ENCODE measurements at regions not wholly inside any gene's neighbourhood (a gene's known extent, or its start where the extent isn't known, plus 50 kb on each side); places are given as distances from the start of the nearest gene placed in this dataset.

DNA sequence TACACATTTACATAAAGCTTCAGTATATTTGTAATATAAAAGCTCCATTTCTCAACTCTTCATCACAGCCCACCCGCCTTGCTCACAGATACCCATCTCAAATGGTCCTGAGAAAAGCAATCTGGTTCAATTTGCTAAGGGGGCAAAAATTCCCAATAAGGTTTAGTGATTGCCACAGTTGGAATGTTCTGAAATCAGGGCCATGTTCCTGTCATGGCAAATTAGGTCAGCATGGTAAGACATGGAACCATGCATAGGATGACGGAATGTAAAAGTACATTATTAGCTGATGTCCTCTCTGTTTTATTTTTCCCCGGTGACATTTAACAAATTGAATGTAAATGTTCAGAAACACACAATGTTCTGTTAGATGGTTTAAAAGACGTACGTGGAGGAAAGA, 274.3 kb downstream of the MZT1 start (continued):
- TF ChIP-seq IKZF1 (IDR thresholded peaks at IDR 0.05) = no peak
- TF ChIP-seq MED13 (CRISPR knock-in tag; IDR thresholded peaks at IDR 0.05) = no peak
- no peak for TF ChIP-seq ZFP36L1 (CRISPR knock-in tag; IDR thresholded peaks at IDR 0.05)
- no peak for TF ChIP-seq TCF7 (IDR thresholded peaks at IDR 0.05; ENCODE audit: low read depth)

DNA sequence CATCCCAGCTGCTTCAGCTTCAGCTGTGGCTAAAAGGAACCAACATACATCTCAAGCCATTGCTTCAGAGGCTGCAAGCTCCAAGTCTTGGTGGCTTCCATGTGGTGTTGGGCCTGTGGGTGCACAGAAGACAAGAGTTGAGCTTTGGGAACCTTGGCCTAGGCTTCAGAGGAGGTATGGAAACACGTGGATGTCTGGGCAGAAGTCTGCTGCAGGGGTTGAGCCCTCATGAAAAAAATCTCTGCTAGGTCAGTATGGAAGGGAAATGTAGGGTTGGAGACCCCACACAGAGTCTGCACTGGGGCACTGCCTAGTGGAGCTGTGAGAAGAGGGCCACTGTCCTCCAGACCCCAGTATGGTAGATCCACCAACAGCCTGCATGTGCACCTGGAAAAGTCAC, 279.3 kb downstream of the MZT1 start:
- H3K4me3 ChIP-seq (replicated peaks in 1 of 3; ENCODE audit: insufficient read depth in 1 of 3, low read depth in 2 of 3, low read length in 3 of 3) = no peak overlapping the region
- H3K36me3 ChIP-seq (replicated peaks in 1 of 2; ENCODE audit: control insufficient read depth in 1 of 2, insufficient read depth in 2 of 2, low read length in 2 of 2) = no peaks in the 10 kb centered on the region
- no peaks in the 10 kb centered on the region for H4K20me1 ChIP-seq (ENCODE audit: insufficient read depth, low read length)
- H3K79me2 ChIP-seq (ENCODE audit: insufficient read depth, low read length) = no peaks in the 10 kb centered on the region
- H3K27ac ChIP-seq (ENCODE audit: extremely low read length, insufficient read depth, low read length) = no peak overlapping the region
- H3K9me3 ChIP-seq (ENCODE audit: low read length) = peaks cover 10% of the 10 kb centered on the region
- ChIA-PET CTCF (ENCODE audit: low intra/inter-chr PET ratio, low total read pairs) (no interaction called here), POLR2A (no interaction called here)
- no TSS peak for BruUV-seq (replicated peaks)
- intact Hi-C loops (cut with micrococcal nuclease; ENCODE audit: unreplicated experiment) = no loop called here
- H2AFZ ChIP-seq (ENCODE audit: low read length) = no peak overlapping the region
- in situ Hi-C loops (cut with HindIII; ENCODE audit: extremely low pct_ligation_motif_present, low pct_unique_long_range_greater_than_20kb) = no loop called here
- TF ChIP-seq, protein P1, sequence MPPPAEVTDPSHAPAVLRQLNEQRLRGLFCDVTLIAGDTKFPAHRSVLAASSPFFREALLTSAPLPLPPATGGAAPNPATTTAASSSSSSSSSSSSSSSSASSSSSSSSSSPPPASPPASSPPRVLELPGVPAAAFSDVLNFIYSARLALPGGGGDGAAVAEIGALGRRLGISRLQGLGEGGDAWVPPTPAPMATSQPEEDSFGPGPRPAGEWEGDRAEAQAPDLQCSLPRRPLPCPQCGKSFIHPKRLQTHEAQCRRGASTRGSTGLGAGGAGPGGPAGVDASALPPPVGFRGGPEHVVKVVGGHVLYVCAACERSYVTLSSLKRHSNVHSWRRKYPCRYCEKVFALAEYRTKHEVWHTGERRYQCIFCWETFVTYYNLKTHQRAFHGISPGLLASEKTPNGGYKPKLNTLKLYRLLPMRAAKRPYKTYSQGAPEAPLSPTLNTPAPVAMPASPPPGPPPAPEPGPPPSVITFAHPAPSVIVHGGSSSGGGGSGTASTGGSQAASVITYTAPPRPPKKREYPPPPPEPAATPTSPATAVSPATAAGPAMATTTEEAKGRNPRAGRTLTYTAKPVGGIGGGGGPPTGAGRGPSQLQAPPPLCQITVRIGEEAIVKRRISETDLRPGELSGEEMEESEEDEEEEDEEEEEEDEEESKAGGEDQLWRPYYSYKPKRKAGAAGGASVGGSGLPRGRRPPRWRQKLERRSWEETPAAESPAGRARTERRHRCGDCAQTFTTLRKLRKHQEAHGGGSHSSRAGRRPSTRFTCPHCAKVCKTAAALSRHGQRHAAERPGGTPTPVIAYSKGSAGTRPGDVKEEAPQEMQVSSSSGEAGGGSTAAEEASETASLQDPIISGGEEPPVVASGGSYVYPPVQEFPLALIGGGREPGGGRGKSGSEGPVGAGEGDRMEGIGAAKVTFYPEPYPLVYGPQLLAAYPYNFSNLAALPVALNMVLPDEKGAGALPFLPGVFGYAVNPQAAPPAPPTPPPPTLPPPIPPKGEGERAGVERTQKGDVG (CRISPR knock-in tag; IDR thresholded peaks at IDR 0.05; ENCODE audit: borderline replicate concordance) = no peak
- no peak for TF ChIP-seq CEBPB (IDR thresholded peaks at IDR 0.05; ENCODE audit: borderline replicate concordance, low read depth, low read length)
- TF ChIP-seq NFE2L1 (CRISPR knock-in tag; IDR thresholded peaks at IDR 0.05; ENCODE audit: borderline replicate concordance) = no peak
- TF ChIP-seq ZNF841 (CRISPR knock-in tag; IDR thresholded peaks at IDR 0.05; ENCODE audit: borderline replicate concordance) = no peak
- no peak for TF ChIP-seq TP53 (CRISPR knock-in tag; conservative IDR thresholded peaks at IDR 0.05)
- no peak for TF ChIP-seq ZNF619 (CRISPR knock-in tag; IDR thresholded peaks at IDR 0.05)
- TF ChIP-seq FOXA1 (IDR thresholded peaks at IDR 0.05) = no peak
- TF ChIP-seq FOXA1 (CRISPR knock-in tag; IDR thresholded peaks at IDR 0.05) = no peak
- no peak for TF ChIP-seq ZNF121 (CRISPR knock-in tag; IDR thresholded peaks at IDR 0.05)
- no peak for TF ChIP-seq ZNF253 (CRISPR knock-in tag; IDR thresholded peaks at IDR 0.05; ENCODE audit: borderline replicate concordance)
- no peak for TF ChIP-seq ZC3H13 (CRISPR knock-in tag; IDR thresholded peaks at IDR 0.05)
- TF ChIP-seq KLF13 (CRISPR knock-in tag; IDR thresholded peaks at IDR 0.05) = no peak
- H3K4me2 ChIP-seq (ENCODE audit: low read depth, low read length) = no peak overlapping the region
- H3K27me3 ChIP-seq (ENCODE audit: control insufficient read depth in 1 of 2, insufficient read depth in 2 of 2, low read length in 2 of 2) = no peaks in the 10 kb centered on the region; a peak in 1 of 5 replicates
- DNase-seq (ENCODE audit: low spot score) = no peak
- no peak for ATAC-seq
- WGBS (ENCODE audit: low lambda C conversion rate) = 0% methylated on average over 1 of the region's 1 CpG
- FAIRE-seq = no peak
- no peak overlapping the region for H3K9ac ChIP-seq (ENCODE audit: insufficient read depth, low read depth, low read length)
- no peaks in the 10 kb centered on the region for H3K4me1 ChIP-seq (ENCODE audit: insufficient read depth, low read length)
